ENCODE measurements at regions not wholly inside any gene's neighbourhood (a gene's known extent, or its start where the extent isn't known, plus 50 kb on each side); places are given as distances from the start of the nearest gene placed in this dataset.
"Not testable (repeated sequence)": the region's sequence is repeated elsewhere in the genome, so short reads cannot be mapped to it uniquely, and the experiment has no call there.

DNA sequence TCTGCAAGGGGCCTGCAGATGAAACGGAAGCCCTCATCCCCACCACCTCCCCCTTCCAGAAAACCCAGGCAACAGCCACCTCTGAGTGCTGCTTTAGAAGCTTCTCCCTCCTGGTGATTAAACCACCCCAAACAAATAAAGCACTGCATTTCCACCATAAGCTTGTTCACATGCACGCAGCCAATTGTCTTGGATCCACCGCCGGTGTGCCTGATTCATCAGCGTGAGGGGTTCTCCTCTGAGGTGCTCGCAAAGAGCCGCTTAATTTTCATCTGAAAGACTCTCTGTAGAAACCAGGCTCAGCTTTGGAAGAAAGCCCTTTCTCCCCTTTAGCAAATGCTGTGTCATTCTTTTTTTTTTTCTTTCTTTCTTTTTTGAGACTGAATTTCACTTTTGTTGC lies 155.2 kb upstream of the EEF2KMT start:
- Histone ChIP-seq H3K36me3 (ENCODE audit: control insufficient read depth, insufficient read depth, low read length) (no peaks in the 10 kb centered on the region), H3K79me1 (ENCODE audit: low read depth in 1 of 2, low read length in 2 of 2) (no peaks in the 10 kb centered on the region), H4K20me1 (ENCODE audit: insufficient read depth, low read length) (no peaks in the 10 kb centered on the region), H3K56ac (ENCODE audit: extremely low read depth, insufficient read depth, low read length) (no peak overlapping the region), H2BK20ac (ENCODE audit: low read depth, low read length) (no peak overlapping the region), H2BK15ac (ENCODE audit: low read depth, low read length) (no peak overlapping the region), H2AFZ (replicated peaks; ENCODE audit: low read length, poor library complexity) (no peak overlapping the region), H3K27me3 (ENCODE audit: control insufficient read depth, insufficient read depth, low read length) (no peaks in the 10 kb centered on the region), H3K9me1 (ENCODE audit: insufficient read depth, low read length) (no peaks in the 10 kb centered on the region), H4K5ac (ENCODE audit: low read depth, low read length) (no peak overlapping the region), H2AK5ac (ENCODE audit: low read depth, low read length) (no peak overlapping the region), H2BK120ac (ENCODE audit: low read depth, low read length) (no peak overlapping the region), H3K4me2 (ENCODE audit: low read depth, low read length) (no peak overlapping the region), H3K4ac (ENCODE audit: low read depth, low read length) (no peak overlapping the region), H2BK5ac (ENCODE audit: low read depth, low read length, poor library complexity, severe bottlenecking) (no peak overlapping the region), H3K27ac (ENCODE audit: insufficient read depth, low read length) (no peak overlapping the region), H4K91ac (ENCODE audit: insufficient read depth, low read depth, low read length) (no peak overlapping the region), H3K4me1 (ENCODE audit: control insufficient read depth, insufficient read depth, low read length) (no peaks in the 10 kb centered on the region), H2AK9ac (replicated peaks; ENCODE audit: low read depth, low read length, poor library complexity) (no peak overlapping the region), H4K8ac (ENCODE audit: low read depth in 2 of 2, low read length in 2 of 2) (no peak overlapping the region), H3K23ac (ENCODE audit: low read depth, low read length) (no peak overlapping the region), H3K9ac (ENCODE audit: low read depth, low read length) (no peak overlapping the region), H3K4me3 (ENCODE audit: insufficient read depth, low read depth, low read length) (no peak overlapping the region), H3K18ac (ENCODE audit: low read depth, low read length) (no peak overlapping the region), H3K9me3 (ENCODE audit: control insufficient read depth, insufficient read depth, low read length) (no peaks in the 10 kb centered on the region; the same call in 1 of the 2 replicates), H3K14ac (replicated peaks; ENCODE audit: low read depth, low read length) (no peak overlapping the region)
- WGBS, 2 experiments (ENCODE audit: extremely low coverage in 2 of 2, insufficient read length in 1 of 2), result 30% methylated on average over 4 of the region's 7 CpGs; no CpG with 5 or more reads in 1 of the 2 experiments
- CTCF ChIA-PET, result no interaction called here
- TF ChIP-seq MAFK (IDR thresholded peaks at IDR 0.05; ENCODE audit: low read depth, low read length), result no peak
- no peak for TF ChIP-seq RAD21 (IDR thresholded peaks at IDR 0.05; ENCODE audit: low read length)
- TF ChIP-seq POLR2A (IDR thresholded peaks at IDR 0.05; ENCODE audit: low read depth, low read length), result no peak
- no peak for TF ChIP-seq SMC3 (IDR thresholded peaks at IDR 0.05; ENCODE audit: low read depth, low read length)
- dilution Hi-C loops (cut with HindIII; ENCODE audit: low sequenced_read_pairs, unreplicated experiment) (no loop called here), intact Hi-C loops (cut with micrococcal nuclease) (no loop called here), in situ Hi-C loops (cut with MboI; ENCODE audit: low sequenced_read_pairs) (no loop called here)
- POLR2A ChIA-PET (ENCODE audit: unreplicated experiment), result no interaction called here
- DNase-seq (no peak), ATAC-seq (ENCODE audit: low read depth) (no peak)
- no TSS peak for BruUV-seq (replicated peaks)

DNA sequence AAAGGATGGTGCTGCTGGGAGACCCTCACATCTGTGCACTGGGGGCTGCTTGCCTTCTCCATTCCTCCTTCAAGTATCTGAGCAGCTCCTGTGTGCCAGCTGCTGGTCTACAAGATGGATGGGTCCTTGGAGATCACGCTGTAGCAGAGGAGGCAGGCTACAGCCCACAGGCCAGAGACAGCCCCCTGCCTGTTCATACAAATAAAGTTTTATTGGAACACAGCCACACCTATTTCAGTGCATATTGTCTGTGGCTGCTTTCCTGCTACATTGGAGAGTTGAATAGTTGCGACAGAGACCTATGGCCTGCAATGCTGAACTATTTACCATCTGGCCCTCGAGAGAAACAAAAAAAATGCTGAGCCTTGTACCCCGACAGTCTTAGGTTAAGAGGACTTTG lies 149.8 kb upstream of the EEF2KMT start:
- H3K4ac ChIP-seq (ENCODE audit: low read depth, low read length); intact Hi-C loops (cut with micrococcal nuclease); H4K91ac ChIP-seq (ENCODE audit: insufficient read depth, low read depth, low read length); H3K4me2 ChIP-seq (ENCODE audit: low read depth, low read length); H4K20me1 ChIP-seq (ENCODE audit: insufficient read depth, low read length); H2BK5ac ChIP-seq (ENCODE audit: low read depth, low read length, poor library complexity, severe bottlenecking); H2AFZ ChIP-seq (replicated peaks; ENCODE audit: low read length, poor library complexity); H3K23ac ChIP-seq (ENCODE audit: low read depth, low read length); H4K5ac ChIP-seq (ENCODE audit: low read depth, low read length); H3K9me1 ChIP-seq (ENCODE audit: insufficient read depth, low read length); H3K9ac ChIP-seq (ENCODE audit: low read depth, low read length); H3K4me1 ChIP-seq (ENCODE audit: control insufficient read depth, insufficient read depth, low read length); H2AK5ac ChIP-seq (ENCODE audit: low read depth, low read length); H3K36me3 ChIP-seq (ENCODE audit: control insufficient read depth, insufficient read depth, low read length); H3K79me1 ChIP-seq (ENCODE audit: low read depth in 1 of 2, low read length in 2 of 2); H3K56ac ChIP-seq (ENCODE audit: extremely low read depth, insufficient read depth, low read length); H3K14ac ChIP-seq (replicated peaks; ENCODE audit: low read depth, low read length); H3K27ac ChIP-seq (ENCODE audit: insufficient read depth, low read length); BruUV-seq (replicated peaks); H2BK120ac ChIP-seq (ENCODE audit: low read depth, low read length); POLR2A ChIA-PET (ENCODE audit: unreplicated experiment); H3K4me3 ChIP-seq (ENCODE audit: insufficient read depth, low read depth, low read length); DNase-seq; H3K18ac ChIP-seq (ENCODE audit: low read depth, low read length); H2AK9ac ChIP-seq (replicated peaks; ENCODE audit: low read depth, low read length, poor library complexity); H3K27me3 ChIP-seq (ENCODE audit: control insufficient read depth, insufficient read depth, low read length); in situ Hi-C loops (cut with MboI; ENCODE audit: low sequenced_read_pairs); H3K9me3 ChIP-seq (ENCODE audit: control insufficient read depth, insufficient read depth, low read length); ATAC-seq (ENCODE audit: low read depth); CTCF ChIA-PET; dilution Hi-C loops (cut with HindIII; ENCODE audit: low sequenced_read_pairs, unreplicated experiment); H4K8ac ChIP-seq (ENCODE audit: low read depth in 2 of 2, low read length in 2 of 2); H2BK20ac ChIP-seq (ENCODE audit: low read depth, low read length); H2BK15ac ChIP-seq (ENCODE audit: low read depth, low read length): not testable (repeated sequence)
- 20% methylated on average over 2 of the region's 4 CpGs; no CpG with 5 or more reads in 1 of the 2 experiments for WGBS, 2 experiments (ENCODE audit: extremely low coverage in 2 of 2, insufficient read length in 1 of 2)
